Muscle layer of colon (tissue), 2 donors: ENCODE measurements at regions not wholly inside any gene's neighbourhood (a gene's known extent, or its start where the extent isn't known, plus 50 kb on each side); places are given as distances from the start of the nearest gene placed in this dataset.

ENCODE experiments used
- H3K27ac ChIP-seq: one replicate; pipeline ENCODE4 v1.7.0; 2013; ENCODE audit warnings: low read depth, mild to moderate bottlenecking, low read length, moderate library complexity
- H3K27me3 ChIP-seq, 2 donors: one replicate each; pipeline ENCODE4 v1.7.0; 2013; ENCODE audit warnings: low read length in 2 of 2, mild to moderate bottlenecking in 2 of 2; ENCODE audit not compliant: insufficient read depth in 2 of 2, control insufficient read depth in 1 of 2
- H3K36me3 ChIP-seq: one replicate; pipeline ENCODE4 v1.7.0; 2013; ENCODE audit warnings: mild to moderate bottlenecking, low read length; ENCODE audit not compliant: insufficient read depth
- H3K4me1 ChIP-seq: one replicate; pipeline ENCODE4 v1.7.0; 2013; ENCODE audit warnings: mild to moderate bottlenecking, low read length; ENCODE audit not compliant: insufficient read depth
- H3K4me3 ChIP-seq, 2 donors: one replicate each; pipeline ENCODE4 v1.7.0; 2013; ENCODE audit warnings: low read length in 2 of 2, low read depth in 1 of 2, mild to moderate bottlenecking in 1 of 2, moderate library complexity in 1 of 2
- H3K9ac ChIP-seq: one replicate; pipeline ENCODE4 v1.7.0; 2013; ENCODE audit warnings: low read length
- H3K9me3 ChIP-seq: one replicate; pipeline ENCODE4 v1.7.0; 2013; ENCODE audit warnings: mild to moderate bottlenecking, low read length
- donor health status: abdominal sarcoma.
- donor health status: Adenocarcinoma of cecum.

GRCh38 chr6:94065707-94066337 is 646.5 kb upstream of the EPHA7 start:
- Histone ChIP-seq H3K36me3 (no peaks in the 10 kb centered on the region), H3K4me1 (no peaks in the 10 kb centered on the region), H3K27ac (no peak overlapping the region), H3K4me3 (no peak overlapping the region), H3K9ac (no peak overlapping the region), H3K27me3 (no peaks in the 10 kb centered on the region), H3K9me3 (no peaks in the 10 kb centered on the region)

GRCh38 chr6:94052749-94053148 is 633.4 kb upstream of the EPHA7 start:
- Histone ChIP-seq H3K36me3 (no peaks in the 10 kb centered on the region), H3K27me3 (no peaks in the 10 kb centered on the region), H3K9me3 (no peaks in the 10 kb centered on the region), H3K4me1 (no peaks in the 10 kb centered on the region), H3K9ac (no peak overlapping the region), H3K4me3 (no peak overlapping the region), H3K27ac (no peak overlapping the region)

GRCh38 chr6:94050515-94050914 is 631.2 kb upstream of the EPHA7 start:
- Histone ChIP-seq H3K9me3 (no peaks in the 10 kb centered on the region), H3K27ac (no peak overlapping the region), H3K4me1 (no peaks in the 10 kb centered on the region), H3K27me3 (no peaks in the 10 kb centered on the region), H3K9ac (no peak overlapping the region), H3K36me3 (no peaks in the 10 kb centered on the region), H3K4me3 (no peak overlapping the region)

- Histone ChIP-seq H3K27ac (no peak overlapping the region), H3K9ac (no peak overlapping the region), H3K4me1 (no peaks in the 10 kb centered on the region), H3K36me3 (no peaks in the 10 kb centered on the region), H3K9me3 (no peaks in the 10 kb centered on the region), H3K27me3 (no peaks in the 10 kb centered on the region), H3K4me3 (no peak overlapping the region)
Observed at GRCh38 chr6:94049001-94049400, 629.6 kb upstream of the EPHA7 start.

GRCh38 chr6:94045099-94045829 is 625.9 kb upstream of the EPHA7 start:
- Histone ChIP-seq H3K27me3 (no peaks in the 10 kb centered on the region), H3K9ac (no peak overlapping the region), H3K27ac (no peak overlapping the region), H3K4me3 (no peak overlapping the region), H3K4me1 (no peaks in the 10 kb centered on the region), H3K36me3 (no peaks in the 10 kb centered on the region), H3K9me3 (no peaks in the 10 kb centered on the region)

GRCh38 chr6:94041945-94042709 is 622.8 kb upstream of the EPHA7 start:
- no peak overlapping the region for H3K27ac ChIP-seq
- H3K9me3 ChIP-seq = no peaks in the 10 kb centered on the region
- no peak overlapping the region for H3K9ac ChIP-seq
- H3K36me3 ChIP-seq = no peaks in the 10 kb centered on the region
- H3K4me3 ChIP-seq = no peak overlapping the region
- no peaks in the 10 kb centered on the region for H3K27me3 ChIP-seq
- no peaks in the 10 kb centered on the region for H3K4me1 ChIP-seq

GRCh38 chr6:94036024-94036423 is 616.7 kb upstream of the EPHA7 start:
- Histone ChIP-seq H3K4me3 (no peak overlapping the region), H3K4me1 (no peaks in the 10 kb centered on the region), H3K9me3 (no peaks in the 10 kb centered on the region), H3K27me3 (no peaks in the 10 kb centered on the region), H3K36me3 (no peaks in the 10 kb centered on the region), H3K9ac (no peak overlapping the region), H3K27ac (no peak overlapping the region)

- Histone ChIP-seq H3K27ac (no peak overlapping the region), H3K4me1 (no peaks in the 10 kb centered on the region), H3K27me3 (no peaks in the 10 kb centered on the region), H3K36me3 (no peaks in the 10 kb centered on the region), H3K4me3 (no peak overlapping the region), H3K9ac (no peak overlapping the region), H3K9me3 (no peaks in the 10 kb centered on the region)
Observed at GRCh38 chr6:94027374-94027773, 608.0 kb upstream of the EPHA7 start.

GRCh38 chr6:94026575-94026974 is 607.2 kb upstream of the EPHA7 start:
- no peaks in the 10 kb centered on the region for H3K36me3 ChIP-seq
- H3K27me3 ChIP-seq = no peaks in the 10 kb centered on the region
- H3K27ac ChIP-seq = no peak overlapping the region
- no peaks in the 10 kb centered on the region for H3K4me1 ChIP-seq
- no peak overlapping the region for H3K9ac ChIP-seq
- H3K9me3 ChIP-seq = no peaks in the 10 kb centered on the region
- no peak overlapping the region for H3K4me3 ChIP-seq

GRCh38 chr6:94005835-94006234 is 586.5 kb upstream of the EPHA7 start:
- Histone ChIP-seq H3K9ac (no peak overlapping the region), H3K9me3 (no peaks in the 10 kb centered on the region), H3K36me3 (no peaks in the 10 kb centered on the region), H3K4me1 (no peaks in the 10 kb centered on the region), H3K4me3 (no peak overlapping the region), H3K27me3 (no peaks in the 10 kb centered on the region), H3K27ac (no peak overlapping the region)

- no peaks in the 10 kb centered on the region for H3K27me3 ChIP-seq
- H3K27ac ChIP-seq = no peak overlapping the region
- no peaks in the 10 kb centered on the region for H3K9me3 ChIP-seq
- no peaks in the 10 kb centered on the region for H3K4me1 ChIP-seq
- no peaks in the 10 kb centered on the region for H3K36me3 ChIP-seq
- H3K4me3 ChIP-seq = no peak overlapping the region
- no peak overlapping the region for H3K9ac ChIP-seq
Observed at GRCh38 chr6:93992976-93993375, 573.6 kb upstream of the EPHA7 start.
